ENCODE measurements at regions not wholly inside any gene's neighbourhood (a gene's known extent, or its start where the extent isn't known, plus 50 kb on each side); places are given as distances from the start of the nearest gene placed in this dataset.

GRCh38 chr10:60541451-60541850, 151.8 kb upstream of the ANK3 start:
- TF ChIP-seq, protein P1, sequence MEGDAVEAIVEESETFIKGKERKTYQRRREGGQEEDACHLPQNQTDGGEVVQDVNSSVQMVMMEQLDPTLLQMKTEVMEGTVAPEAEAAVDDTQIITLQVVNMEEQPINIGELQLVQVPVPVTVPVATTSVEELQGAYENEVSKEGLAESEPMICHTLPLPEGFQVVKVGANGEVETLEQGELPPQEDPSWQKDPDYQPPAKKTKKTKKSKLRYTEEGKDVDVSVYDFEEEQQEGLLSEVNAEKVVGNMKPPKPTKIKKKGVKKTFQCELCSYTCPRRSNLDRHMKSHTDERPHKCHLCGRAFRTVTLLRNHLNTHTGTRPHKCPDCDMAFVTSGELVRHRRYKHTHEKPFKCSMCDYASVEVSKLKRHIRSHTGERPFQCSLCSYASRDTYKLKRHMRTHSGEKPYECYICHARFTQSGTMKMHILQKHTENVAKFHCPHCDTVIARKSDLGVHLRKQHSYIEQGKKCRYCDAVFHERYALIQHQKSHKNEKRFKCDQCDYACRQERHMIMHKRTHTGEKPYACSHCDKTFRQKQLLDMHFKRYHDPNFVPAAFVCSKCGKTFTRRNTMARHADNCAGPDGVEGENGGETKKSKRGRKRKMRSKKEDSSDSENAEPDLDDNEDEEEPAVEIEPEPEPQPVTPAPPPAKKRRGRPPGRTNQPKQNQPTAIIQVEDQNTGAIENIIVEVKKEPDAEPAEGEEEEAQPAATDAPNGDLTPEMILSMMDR (IDR thresholded peaks at IDR 0.05): no peak
- no peak for TF ChIP-seq POLR2A (IDR thresholded peaks at IDR 0.05)

Measured in esophagus squamous epithelium (tissue), 4 donors.